ENCODE measurements at regions not wholly inside any gene's neighbourhood (a gene's known extent, or its start where the extent isn't known, plus 50 kb on each side); places are given as distances from the start of the nearest gene placed in this dataset.

- no peak for TF ChIP-seq CTCF (IDR thresholded peaks at IDR 0.05; ENCODE audit: low read length)
- TF ChIP-seq EZH2 (optimal IDR thresholded peaks at IDR 0.05; ENCODE audit: low read depth, low read length) = no peak
Measured at GRCh38 chrX:150063138-150063518, 124.8 kb upstream of the EOLA2 start.

All from MM.1S (cell line).